SH-SY5Y (cell line): ENCODE measurements at regions not wholly inside any gene's neighbourhood (a gene's known extent, or its start where the extent isn't known, plus 50 kb on each side); places are given as distances from the start of the nearest gene placed in this dataset.

Experiments used
- GATA2 ChIP-seq: IDR thresholded peaks from 2 replicates; pipeline ENCODE4 v1.6.1; 2011; ENCODE audit warnings: mild to moderate bottlenecking, low read depth, low read length
- GATA3 ChIP-seq: IDR thresholded peaks from 2 replicates; pipeline ENCODE4 v1.6.1; 2011; ENCODE audit warnings: low read depth, mild to moderate bottlenecking, low read length, moderate library complexity

GRCh38 chr1:208807446-208808127 lies 563.4 kb upstream of the PLXNA2 start:
- peak; percentile 5; the same call in 1 of the 2 replicates for TF ChIP-seq GATA2
- TF ChIP-seq GATA3 = no peak
